MM.1S (cell line): ENCODE measurements at regions not wholly inside any gene's neighbourhood (a gene's known extent, or its start where the extent isn't known, plus 50 kb on each side); places are given as distances from the start of the nearest gene placed in this dataset.

Source experiments
- DNase-seq: peaks from one replicate; pipeline ENCODE4 v3.0.0-alpha.2; 2015
- H2AFZ ChIP-seq: fragments of 300-600 bp; sonication (generic); 2 replicates; pipeline ENCODE4 v1.6.0; 2016; ENCODE audit warnings: antibody characterized with exemption, low read length
- H3F3A ChIP-seq: fragments of 300-600 bp; sonication (generic); 2 replicates; pipeline ENCODE4 v1.6.1; 2016; ENCODE audit warnings: mild to moderate bottlenecking, antibody characterized with exemption, low read length, moderate library complexity, mixed read lengths; ENCODE audit not compliant: insufficient read depth
- H3K27ac ChIP-seq: fragments of 300-600 bp; sonication (generic); 2 replicates; pipeline ENCODE4 v1.5.1; 2016; ENCODE audit warnings: mild to moderate bottlenecking, low read length
- H3K27me3 ChIP-seq: fragments of 300-600 bp; sonication (generic); replicated peaks from 2 replicates; pipeline ENCODE4 v1.6.0; 2016; ENCODE audit warnings: low read length; ENCODE audit not compliant: insufficient read depth
- H3K36me3 ChIP-seq: fragments of 300-600 bp; sonication (generic); replicated peaks from 2 replicates; pipeline ENCODE4 v1.6.1; 2016; ENCODE audit warnings: mild to moderate bottlenecking, low read length, mixed read lengths; ENCODE audit not compliant: insufficient read depth
- H3K4me1 ChIP-seq: fragments of 300-600 bp; sonication (generic); 2 replicates; pipeline ENCODE4 v1.6.1; 2016; ENCODE audit warnings: low read length, mixed read lengths
- H3K4me2 ChIP-seq: fragments of 300-600 bp; sonication (generic); 2 replicates; pipeline ENCODE4 v1.6.0; 2016; ENCODE audit warnings: low read depth, low read length
- H3K4me3 ChIP-seq: fragments of 300-600 bp; sonication (generic); 2 replicates; pipeline ENCODE4 v1.5.1; 2016; ENCODE audit warnings: low read length, mixed read lengths
- H3K79me2 ChIP-seq: fragments of 300-600 bp; sonication (generic); 2 replicates; pipeline ENCODE4 v1.6.1; 2016; ENCODE audit warnings: mixed run types, low read length, mixed read lengths
- H3K9ac ChIP-seq: fragments of 300-600 bp; sonication (generic); 2 replicates; pipeline ENCODE4 v1.6.1; 2016; ENCODE audit warnings: low read length, mixed read lengths
- H3K9me2 ChIP-seq: fragments of 300-600 bp; sonication (generic); replicated peaks from 2 replicates; pipeline ENCODE4 v1.6.1; 2016; ENCODE audit warnings: mild to moderate bottlenecking, low read length, mixed read lengths; ENCODE audit not compliant: insufficient read depth
- H3K9me3 ChIP-seq: fragments of 300-600 bp; sonication (generic); replicated peaks from 2 replicates; pipeline ENCODE4 v1.6.1; 2016; ENCODE audit warnings: mild to moderate bottlenecking, low read length, mixed read lengths; ENCODE audit not compliant: insufficient read depth
- H4K20me1 ChIP-seq: fragments of 300-600 bp; sonication (generic); 2 replicates; pipeline ENCODE4 v1.6.1; 2016; ENCODE audit warnings: mild to moderate bottlenecking, low read length, moderate library complexity, mixed read lengths; ENCODE audit not compliant: insufficient read depth
- EZH2 ChIP-seq: fragments of 300-600 bp; sonication (generic); optimal IDR thresholded peaks from 2 replicates; pipeline ENCODE3; 2017; ENCODE audit warnings: low read depth, mild to moderate bottlenecking, antibody characterized with exemption, low read length, mixed read lengths
- EZH2phosphoT487 ChIP-seq: fragments of 300-600 bp; sonication (generic); IDR thresholded peaks from 2 replicates; pipeline ENCODE4 v1.6.1; 2018; ENCODE audit warnings: antibody characterized with exemption, low read length
- TF ChIP-seq, protein P1 (sequence below): fragments of 300-600 bp; sonication (generic); IDR thresholded peaks from 2 replicates; pipeline ENCODE4 v1.5.1; 2016; ENCODE audit warnings: antibody characterized with exemption, low read length, mixed read lengths

DNA sequence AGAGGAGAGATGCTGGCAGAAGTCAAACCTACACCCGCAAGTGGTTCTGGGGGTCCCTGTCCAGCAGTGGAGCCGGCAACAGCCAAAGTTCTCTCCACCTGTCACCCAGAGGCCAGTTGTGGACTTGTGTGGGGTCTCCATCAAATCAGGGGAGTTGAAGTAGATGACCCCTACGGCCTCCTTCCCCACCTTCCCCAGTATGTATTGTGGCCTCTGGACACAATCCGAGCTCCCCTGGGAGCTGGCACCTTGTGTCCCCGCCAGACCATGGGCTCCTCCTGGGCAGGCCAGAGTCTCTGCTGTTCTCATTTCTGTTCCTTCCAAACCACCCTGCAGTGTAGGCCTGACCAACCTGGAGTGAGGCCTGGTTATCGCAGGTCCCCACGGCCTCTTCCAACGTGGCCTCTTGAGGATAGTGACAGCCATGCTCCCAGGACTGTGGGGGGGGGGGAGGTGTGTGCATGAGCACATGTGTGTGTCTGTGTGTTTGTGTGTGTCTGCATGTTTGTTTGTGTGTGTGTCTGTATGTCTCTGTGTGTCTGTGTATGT is 246.4 kb downstream of the MATN1 start:
- H3K4me1 ChIP-seq = no peaks in the 10 kb centered on the region
- H3K4me3 ChIP-seq = no peak overlapping the region
- no peak overlapping the region for H3K27ac ChIP-seq
- no peaks in the 10 kb centered on the region for H3F3A ChIP-seq
- no peak overlapping the region for H3K9ac ChIP-seq
- no peaks in the 10 kb centered on the region for H3K79me2 ChIP-seq
- DNase-seq = no peak
- peaks cover 73% of the 10 kb centered on the region for H3K27me3 ChIP-seq
- H4K20me1 ChIP-seq = no peaks in the 10 kb centered on the region
- no peak overlapping the region for H3K4me2 ChIP-seq
- H3K9me2 ChIP-seq = no peaks in the 10 kb centered on the region
- no peaks in the 10 kb centered on the region for H3K36me3 ChIP-seq
- no peak overlapping the region for H2AFZ ChIP-seq
- no peaks in the 10 kb centered on the region for H3K9me3 ChIP-seq
- TF ChIP-seq EZH2phosphoT487 (no peak), EZH2 (no peak)
- TF ChIP-seq, protein P1, sequence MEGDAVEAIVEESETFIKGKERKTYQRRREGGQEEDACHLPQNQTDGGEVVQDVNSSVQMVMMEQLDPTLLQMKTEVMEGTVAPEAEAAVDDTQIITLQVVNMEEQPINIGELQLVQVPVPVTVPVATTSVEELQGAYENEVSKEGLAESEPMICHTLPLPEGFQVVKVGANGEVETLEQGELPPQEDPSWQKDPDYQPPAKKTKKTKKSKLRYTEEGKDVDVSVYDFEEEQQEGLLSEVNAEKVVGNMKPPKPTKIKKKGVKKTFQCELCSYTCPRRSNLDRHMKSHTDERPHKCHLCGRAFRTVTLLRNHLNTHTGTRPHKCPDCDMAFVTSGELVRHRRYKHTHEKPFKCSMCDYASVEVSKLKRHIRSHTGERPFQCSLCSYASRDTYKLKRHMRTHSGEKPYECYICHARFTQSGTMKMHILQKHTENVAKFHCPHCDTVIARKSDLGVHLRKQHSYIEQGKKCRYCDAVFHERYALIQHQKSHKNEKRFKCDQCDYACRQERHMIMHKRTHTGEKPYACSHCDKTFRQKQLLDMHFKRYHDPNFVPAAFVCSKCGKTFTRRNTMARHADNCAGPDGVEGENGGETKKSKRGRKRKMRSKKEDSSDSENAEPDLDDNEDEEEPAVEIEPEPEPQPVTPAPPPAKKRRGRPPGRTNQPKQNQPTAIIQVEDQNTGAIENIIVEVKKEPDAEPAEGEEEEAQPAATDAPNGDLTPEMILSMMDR = no peak

DNA sequence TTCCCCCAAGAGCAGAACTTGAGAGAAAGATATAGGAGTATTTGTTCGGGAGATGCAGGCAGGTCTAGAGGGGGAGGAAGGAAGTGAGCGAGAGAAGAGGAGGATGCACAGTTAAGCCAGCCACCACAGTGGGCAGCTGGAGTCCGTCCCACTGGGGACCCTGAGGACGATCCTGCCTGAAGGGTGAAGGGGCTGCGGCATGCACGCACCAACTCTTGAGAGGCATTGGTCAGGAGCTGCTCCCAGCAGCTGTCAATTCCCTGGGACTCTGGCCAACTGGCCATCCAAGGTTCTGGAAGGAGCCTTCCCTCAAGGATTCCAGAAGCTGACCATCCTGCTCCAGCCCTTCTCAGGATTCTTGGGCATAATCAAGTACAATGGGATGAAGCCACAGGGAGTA is 246.9 kb downstream of the MATN1 start:
- TF ChIP-seq EZH2 (no peak), EZH2phosphoT487 (no peak)
- TF ChIP-seq, protein P1 = no peak
- no peaks in the 10 kb centered on the region for H3K9me3 ChIP-seq
- no peak overlapping the region for H3K27ac ChIP-seq
- no peaks in the 10 kb centered on the region for H3K4me1 ChIP-seq
- H2AFZ ChIP-seq = no peak overlapping the region
- no peak overlapping the region for H3K4me3 ChIP-seq
- no peaks in the 10 kb centered on the region for H3K79me2 ChIP-seq
- H3K36me3 ChIP-seq = no peaks in the 10 kb centered on the region
- no peak overlapping the region for H3K9ac ChIP-seq
- H3F3A ChIP-seq = no peaks in the 10 kb centered on the region
- no peak overlapping the region for H3K4me2 ChIP-seq
- no peak for DNase-seq
- H3K9me2 ChIP-seq = no peaks in the 10 kb centered on the region
- peaks cover 78% of the 10 kb centered on the region for H3K27me3 ChIP-seq
- H4K20me1 ChIP-seq = no peaks in the 10 kb centered on the region

DNA sequence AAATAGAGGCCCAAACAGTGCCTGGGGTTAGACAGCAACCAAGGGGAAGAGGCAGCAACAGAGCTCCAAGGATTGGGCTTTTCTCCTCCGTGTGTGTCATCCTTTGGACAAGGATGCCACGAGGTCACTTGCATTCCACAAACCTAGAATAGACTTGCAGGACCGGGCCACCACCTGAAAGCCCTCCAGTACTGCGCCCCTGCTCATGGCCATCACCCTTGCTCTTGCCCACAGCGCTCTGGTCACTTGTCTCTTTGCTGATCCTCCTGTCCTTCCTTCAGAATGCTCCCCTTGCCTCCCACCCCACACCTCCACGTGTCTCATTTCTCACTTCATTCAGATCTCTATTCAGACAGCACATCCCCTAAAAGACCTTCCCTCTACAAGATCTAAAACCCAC is 247.4 kb downstream of the MATN1 start:
- H3K36me3 ChIP-seq = no peaks in the 10 kb centered on the region

More for the DNA sequence above, 247.4 kb downstream of the MATN1 start:
- DNase-seq = no peak
- Histone ChIP-seq H3K27ac (no peak overlapping the region), H3F3A (no peaks in the 10 kb centered on the region), H3K79me2 (no peaks in the 10 kb centered on the region), H3K9ac (no peak overlapping the region), H3K4me1 (no peaks in the 10 kb centered on the region), H4K20me1 (no peaks in the 10 kb centered on the region), H3K9me2 (no peaks in the 10 kb centered on the region), H3K4me3 (no peak overlapping the region), H3K4me2 (no peak overlapping the region), H2AFZ (no peak overlapping the region), H3K9me3 (no peaks in the 10 kb centered on the region), H3K27me3 (peaks cover 83% of the 10 kb centered on the region)
- TF ChIP-seq EZH2phosphoT487 (no peak), EZH2 (no peak)
- TF ChIP-seq, protein P1 = no peak
